ENCODE measurements at regions not wholly inside any gene's neighbourhood (a gene's known extent, or its start where the extent isn't known, plus 50 kb on each side); places are given as distances from the start of the nearest gene placed in this dataset.

GRCh38 chr11:69366591-69366990 lies 72.6 kb downstream of the MYEOV start:
- no peak for DNase-seq

GRCh38 chr11:69367211-69367964 lies 73.4 kb downstream of the MYEOV start:
- no peak for DNase-seq

- no peak for DNase-seq
Observed at GRCh38 chr11:69368119-69368880, 74.3 kb downstream of the MYEOV start.

GRCh38 chr11:69369210-69369825 lies 75.4 kb downstream of the MYEOV start:
- DNase-seq: no peak

- DNase-seq: no peak
Observed at GRCh38 chr11:69369945-69370344, 76.0 kb downstream of the MYEOV start.

- no peak for DNase-seq
Observed at GRCh38 chr11:69370984-69371709, 77.2 kb downstream of the MYEOV start.

GRCh38 chr11:69371731-69372588 lies 78.0 kb downstream of the MYEOV start:
- DNase-seq: no peak

- DNase-seq: no peak
Observed at GRCh38 chr11:69372589-69373250, 78.8 kb downstream of the MYEOV start.

GRCh38 chr11:69373251-69373635 lies 79.3 kb downstream of the MYEOV start:
- no peak for DNase-seq

GRCh38 chr11:69374110-69374945 lies 80.4 kb downstream of the MYEOV start:
- no peak for DNase-seq

- DNase-seq: no peak
Observed at GRCh38 chr11:69374946-69375310, 81.0 kb downstream of the MYEOV start.

- no peak for DNase-seq
Observed at GRCh38 chr11:69375316-69376154, 81.6 kb downstream of the MYEOV start.

- no peak for DNase-seq
Observed at GRCh38 chr11:69376155-69377028, 82.4 kb downstream of the MYEOV start.

- DNase-seq: no peak
Observed at GRCh38 chr11:69377029-69377952, 83.3 kb downstream of the MYEOV start.

- DNase-seq: no peak
Observed at GRCh38 chr11:69377953-69378302, 84.0 kb downstream of the MYEOV start.

GRCh38 chr11:69378303-69379141 lies 84.6 kb downstream of the MYEOV start:
- no peak for DNase-seq

GRCh38 chr11:69380451-69380901 lies 86.5 kb downstream of the MYEOV start:
- no peak for DNase-seq

Measured in stimulated activated naive CD4-positive, alpha-beta T cell (primary cell).